Suprapubic skin (tissue), 4 donors: ENCODE measurements at regions not wholly inside any gene's neighbourhood (a gene's known extent, or its start where the extent isn't known, plus 50 kb on each side); places are given as distances from the start of the nearest gene placed in this dataset.

Experiments used
- DNase-seq, 2 donors: peaks; one replicate each; pipeline ENCODE4 v3.0.0-alpha.2; 2019; ENCODE audit warnings: low spot score in 2 of 2
- H3K27ac ChIP-seq: fragments of 200-600 bp; sonication (generic); one replicate; pipeline ENCODE4 v1.5.1; 2019
- H3K27me3 ChIP-seq: fragments of 200-600 bp; sonication (generic); one replicate; pipeline ENCODE4 v1.5.1; 2019
- H3K36me3 ChIP-seq: fragments of 200-600 bp; sonication (generic); one replicate; pipeline ENCODE4 v1.5.1; 2019
- H3K4me1 ChIP-seq: fragments of 200-600 bp; sonication (generic); one replicate; pipeline ENCODE4 v1.5.1; 2019
- H3K4me3 ChIP-seq: fragments of 200-600 bp; sonication (generic); one replicate; pipeline ENCODE4 v1.5.1; 2019; ENCODE audit warnings: mild to moderate bottlenecking
- H3K9me3 ChIP-seq: fragments of 200-600 bp; sonication (generic); one replicate; pipeline ENCODE4 v1.5.1; 2019
- EP300 ChIP-seq: sonication (generic); formaldehyde crosslinking; IDR thresholded peaks from one replicate; pipeline ENCODE4 v1.6.1; 2017; ENCODE audit warnings: antibody characterized with exemption
- POLR2A ChIP-seq, 2 donors: fragments of 450-650 bp; IDR thresholded peaks; one replicate each; pipeline ENCODE4 v1.6.1; 2017; ENCODE audit warnings: antibody characterized with exemption in 2 of 2, mild to moderate bottlenecking in 2 of 2, moderate library complexity in 2 of 2
- POLR2AphosphoS5 ChIP-seq, 3 donors: sonication (generic); formaldehyde crosslinking; IDR thresholded peaks; one replicate each; pipeline ENCODE4 v1.6.1; 2017; ENCODE audit warnings: antibody characterized with exemption in 3 of 3
- WGBS: methylation state at CpG from one replicate; pipeline ENCODE4 v1.1.5; 2018; 5-methylcytosine and 5-hydroxymethylcytosine counted together
- TF ChIP-seq, protein P1 (sequence below), 2 donors: fragments of 200-600 bp in 1 of 2; fragments of 450-650 bp in 1 of 2; sonication (generic) in 1 of 2; IDR thresholded peaks; one replicate each; pipeline ENCODE4 v1.5.1; 2016 to 2019; ENCODE audit warnings: antibody characterized with exemption in 2 of 2, mild to moderate bottlenecking in 1 of 2, moderate library complexity in 1 of 2

DNA sequence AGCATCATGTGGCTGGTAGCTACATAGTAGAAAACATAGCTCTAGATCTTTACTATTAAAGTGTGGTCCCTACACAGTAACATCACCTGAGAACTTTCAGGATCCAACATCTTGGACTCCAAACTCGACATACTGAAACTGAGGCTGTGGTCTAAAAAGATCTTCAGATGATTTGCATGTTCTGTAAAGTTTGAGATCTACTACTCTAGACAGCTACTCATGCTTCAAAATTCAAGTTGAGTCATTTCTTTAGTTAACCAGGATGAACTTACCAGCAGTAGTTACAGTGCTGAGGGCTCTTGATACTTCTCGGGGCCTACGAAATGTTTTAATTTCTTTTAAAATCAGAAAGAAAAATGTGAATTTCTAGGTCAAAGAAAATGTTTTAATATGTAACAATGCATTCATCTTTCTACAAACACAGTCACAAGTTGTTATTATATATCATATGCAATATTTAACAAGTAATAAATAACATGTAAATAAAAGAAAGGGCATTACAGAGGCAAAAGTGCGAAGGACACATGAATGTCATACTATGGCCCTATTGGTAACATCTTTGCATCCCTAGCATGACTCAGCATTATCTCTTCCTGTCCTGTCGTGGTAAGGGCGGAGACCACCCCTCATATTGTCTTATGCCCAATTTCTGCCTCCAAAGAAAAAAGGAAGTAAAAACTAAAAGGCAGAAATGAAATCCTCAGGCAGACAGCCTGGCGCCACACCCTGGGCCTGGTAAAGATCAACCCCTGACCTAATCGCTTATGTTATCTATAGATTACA, 563.9 kb upstream of the TLE4 start:
- Histone ChIP-seq H3K4me3 (no peak overlapping the region), H3K27me3 (no peaks in the 10 kb centered on the region), H3K27ac (no peak overlapping the region), H3K9me3 (no peaks in the 10 kb centered on the region), H3K4me1 (no peaks in the 10 kb centered on the region), H3K36me3 (no peaks in the 10 kb centered on the region)
- 87% methylated on average over 8 of the region's 8 CpGs for WGBS
- DNase-seq = no peak
- TF ChIP-seq POLR2AphosphoS5 (IDR thresholded peaks at IDR 0.05) (no peak), POLR2A (IDR thresholded peaks at IDR 0.05) (no peak), EP300 (no peak)
- TF ChIP-seq, protein P1, sequence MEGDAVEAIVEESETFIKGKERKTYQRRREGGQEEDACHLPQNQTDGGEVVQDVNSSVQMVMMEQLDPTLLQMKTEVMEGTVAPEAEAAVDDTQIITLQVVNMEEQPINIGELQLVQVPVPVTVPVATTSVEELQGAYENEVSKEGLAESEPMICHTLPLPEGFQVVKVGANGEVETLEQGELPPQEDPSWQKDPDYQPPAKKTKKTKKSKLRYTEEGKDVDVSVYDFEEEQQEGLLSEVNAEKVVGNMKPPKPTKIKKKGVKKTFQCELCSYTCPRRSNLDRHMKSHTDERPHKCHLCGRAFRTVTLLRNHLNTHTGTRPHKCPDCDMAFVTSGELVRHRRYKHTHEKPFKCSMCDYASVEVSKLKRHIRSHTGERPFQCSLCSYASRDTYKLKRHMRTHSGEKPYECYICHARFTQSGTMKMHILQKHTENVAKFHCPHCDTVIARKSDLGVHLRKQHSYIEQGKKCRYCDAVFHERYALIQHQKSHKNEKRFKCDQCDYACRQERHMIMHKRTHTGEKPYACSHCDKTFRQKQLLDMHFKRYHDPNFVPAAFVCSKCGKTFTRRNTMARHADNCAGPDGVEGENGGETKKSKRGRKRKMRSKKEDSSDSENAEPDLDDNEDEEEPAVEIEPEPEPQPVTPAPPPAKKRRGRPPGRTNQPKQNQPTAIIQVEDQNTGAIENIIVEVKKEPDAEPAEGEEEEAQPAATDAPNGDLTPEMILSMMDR (IDR thresholded peaks at IDR 0.05) = no peak

DNA sequence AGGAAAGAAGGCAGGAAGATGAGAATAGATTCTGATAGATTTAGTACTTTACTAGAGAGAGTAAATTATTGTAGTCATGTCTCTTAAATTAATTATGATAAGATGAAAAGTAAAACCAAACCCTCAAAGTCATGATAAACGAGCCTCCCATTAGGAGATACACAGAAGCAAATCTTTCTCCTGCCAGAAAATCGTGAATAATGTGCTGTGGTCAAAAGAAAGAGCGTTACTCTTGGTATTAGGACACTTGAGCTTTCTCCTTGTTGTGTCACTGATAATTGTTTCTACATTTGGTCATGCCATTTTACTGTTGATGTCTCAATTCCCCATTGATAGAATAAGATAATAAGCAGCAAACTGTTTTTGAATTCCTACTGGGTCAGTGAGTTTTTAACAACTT, 562.8 kb upstream of the TLE4 start:
- TF ChIP-seq POLR2A (IDR thresholded peaks at IDR 0.05) = no peak
- no peak for TF ChIP-seq EP300
- TF ChIP-seq POLR2AphosphoS5 (IDR thresholded peaks at IDR 0.05) = no peak
- TF ChIP-seq, protein P1 (IDR thresholded peaks at IDR 0.05) = no peak
- DNase-seq = no peak
- no peaks in the 10 kb centered on the region for H3K36me3 ChIP-seq
- H3K27me3 ChIP-seq = no peaks in the 10 kb centered on the region
- H3K27ac ChIP-seq = no peak overlapping the region
- 59% methylated on average over 3 of the region's 3 CpGs for WGBS
- no peaks in the 10 kb centered on the region for H3K4me1 ChIP-seq
- H3K9me3 ChIP-seq = no peaks in the 10 kb centered on the region
- no peak overlapping the region for H3K4me3 ChIP-seq

DNA sequence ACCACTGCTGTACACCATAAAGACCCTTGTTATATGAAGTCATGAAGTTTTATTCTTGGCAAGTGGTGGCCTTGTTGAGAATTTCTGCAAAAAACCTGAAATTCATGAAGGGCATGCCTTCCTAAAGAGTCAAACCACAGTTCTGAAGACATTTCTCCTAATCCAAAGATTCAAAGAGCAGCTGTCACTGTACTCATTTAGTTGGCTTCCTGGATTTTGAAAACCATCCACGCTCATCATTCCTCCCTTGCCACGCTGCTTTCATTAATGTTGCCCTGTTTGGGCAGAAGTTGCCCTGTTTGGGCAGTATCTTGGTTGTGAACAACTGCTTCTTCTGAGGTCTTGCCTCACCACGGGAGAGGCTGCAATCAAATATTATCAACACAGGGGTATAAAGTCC, 560.3 kb upstream of the TLE4 start:
- Histone ChIP-seq H3K4me1 (no peaks in the 10 kb centered on the region), H3K4me3 (no peak overlapping the region), H3K36me3 (no peaks in the 10 kb centered on the region), H3K27ac (no peak overlapping the region), H3K9me3 (no peaks in the 10 kb centered on the region), H3K27me3 (no peaks in the 10 kb centered on the region)
- DNase-seq = no peak
- 89% methylated on average over 3 of the region's 3 CpGs for WGBS
- TF ChIP-seq, protein P1 (IDR thresholded peaks at IDR 0.05) = no peak
- no peak for TF ChIP-seq POLR2AphosphoS5 (IDR thresholded peaks at IDR 0.05)
- TF ChIP-seq POLR2A (IDR thresholded peaks at IDR 0.05) = no peak
- TF ChIP-seq EP300 = no peak

DNA sequence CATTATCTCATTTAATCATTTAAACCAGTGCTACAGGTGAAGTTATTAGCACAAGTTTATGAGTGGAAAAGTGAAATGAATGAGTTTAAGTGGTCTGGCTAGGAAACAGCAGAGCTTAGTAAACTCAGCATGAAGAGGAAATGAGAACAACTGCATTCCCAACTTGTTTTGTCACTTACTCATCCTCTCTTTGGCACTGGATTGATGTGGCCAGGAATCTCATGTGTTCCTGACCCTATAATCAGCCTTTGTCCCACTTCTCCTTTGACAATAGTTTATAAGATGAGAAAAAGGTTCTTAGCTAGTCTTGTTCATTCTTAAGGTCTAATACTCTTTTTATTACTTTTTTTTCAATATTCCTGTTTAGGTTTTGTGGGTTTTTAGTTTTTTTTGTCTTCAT, 559.2 kb upstream of the TLE4 start:
- TF ChIP-seq POLR2A (IDR thresholded peaks at IDR 0.05) (no peak), POLR2AphosphoS5 (IDR thresholded peaks at IDR 0.05) (no peak), EP300 (no peak)
- TF ChIP-seq, protein P1 (IDR thresholded peaks at IDR 0.05) = no peak
- H3K36me3 ChIP-seq = no peaks in the 10 kb centered on the region
- no peaks in the 10 kb centered on the region for H3K9me3 ChIP-seq
- H3K27me3 ChIP-seq = no peaks in the 10 kb centered on the region
- no peak overlapping the region for H3K4me3 ChIP-seq
- no peak overlapping the region for H3K27ac ChIP-seq
- DNase-seq = no peak
- no peaks in the 10 kb centered on the region for H3K4me1 ChIP-seq

DNA sequence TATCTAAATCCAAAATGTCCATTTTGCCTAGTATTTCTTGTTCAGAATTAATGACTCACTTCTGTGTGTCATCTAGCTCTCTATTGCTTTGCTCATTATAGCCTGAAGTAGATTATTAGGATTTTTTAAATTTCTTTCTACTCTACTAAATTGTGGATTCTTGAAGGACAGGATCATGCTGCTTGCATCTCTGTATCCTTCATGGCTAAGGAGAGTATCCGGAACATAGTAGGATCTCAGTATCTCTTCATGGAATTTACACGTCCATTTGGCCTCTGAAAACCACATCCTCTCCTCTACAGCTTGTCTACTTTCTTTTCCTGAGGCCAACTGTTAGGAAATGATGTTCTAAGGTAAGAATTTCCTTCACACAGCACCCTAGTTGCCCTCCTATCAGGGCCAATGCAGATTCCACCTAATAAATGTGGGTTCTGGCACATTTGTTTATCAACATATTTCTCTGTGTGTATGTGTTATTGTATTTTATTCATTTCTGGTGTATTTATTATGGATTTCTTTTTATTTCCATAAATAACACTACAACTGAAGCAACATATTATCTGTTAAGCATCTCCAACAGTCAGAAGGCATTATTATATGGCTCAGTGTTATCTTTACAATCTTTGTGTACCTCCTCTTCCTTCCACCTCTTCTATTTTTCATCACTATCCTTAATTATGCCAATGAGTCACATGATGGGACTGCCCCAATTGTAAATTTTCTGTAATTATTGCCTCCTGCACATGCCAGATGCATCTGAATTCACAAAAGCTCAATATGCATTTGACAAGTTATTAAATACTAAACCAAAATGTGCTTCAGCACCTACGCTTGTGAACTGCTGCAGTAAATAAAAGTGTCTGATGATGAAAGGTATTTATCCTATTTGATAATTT, 557.8 kb upstream of the TLE4 start:
- 73% methylated on average over 3 of the region's 3 CpGs for WGBS
- H3K9me3 ChIP-seq = no peaks in the 10 kb centered on the region
- no peaks in the 10 kb centered on the region for H3K27me3 ChIP-seq
- H3K27ac ChIP-seq = no peak overlapping the region
- no peak overlapping the region for H3K4me3 ChIP-seq
- H3K4me1 ChIP-seq = no peaks in the 10 kb centered on the region
- no peak for DNase-seq
- TF ChIP-seq EP300 (no peak), POLR2AphosphoS5 (IDR thresholded peaks at IDR 0.05) (no peak), POLR2A (IDR thresholded peaks at IDR 0.05) (no peak)
- TF ChIP-seq, protein P1 (IDR thresholded peaks at IDR 0.05) = no peak
- no peaks in the 10 kb centered on the region for H3K36me3 ChIP-seq
